Panc1 (cell line): ENCODE measurements at regions not wholly inside any gene's neighbourhood (a gene's known extent, or its start where the extent isn't known, plus 50 kb on each side); places are given as distances from the start of the nearest gene placed in this dataset.

Source experiments
- ATAC-seq: fragments of 200-7000 bp; cut with Tn5 transposase; 2 replicates; pipeline ENCODE4 v1.9.1; 2020; ENCODE audit warnings: mild to moderate bottlenecking, moderate library complexity
- BruUV-seq: library from RNA; stranded (reverse); fragments of 400-500 nt; replicated peaks from 2 replicates; lab custom pipeline; 2021; lab: Mats Ljungman, UMichigan
- CTCF ChIA-PET: fragments of 300-600 bp; sonication (Branson Sonifier 250); formaldehyde crosslinking; loops from one replicate; lab custom pipeline; 2022; ENCODE audit warnings: antibody characterized with exemption; lab: Charles Lee
- POLR2A ChIA-PET: fragments of 300-600 bp; sonication (Branson Sonifier 250); formaldehyde crosslinking; loops from one replicate; lab custom pipeline; 2022; ENCODE audit warnings: antibody characterized with exemption; lab: Charles Lee
- DNase-seq: peaks from one replicate; pipeline ENCODE4 v3.0.0-alpha.2; 2010; ENCODE audit warnings: low read depth, low spot score
- H3K27ac ChIP-seq: 2 replicates; pipeline ENCODE4 v1.5.1; 2011; ENCODE audit warnings: mild to moderate bottlenecking, low read length, inconsistent platforms
- H3K27me3 ChIP-seq: fragments of 200-500 bp; sonication (Bioruptor generic); 2 replicates; pipeline ENCODE4 v1.6.0; 2014; ENCODE audit warnings: low read length, inconsistent platforms; ENCODE audit not compliant: control insufficient read depth, insufficient read depth
- H3K36me3 ChIP-seq: fragments of 200-500 bp; sonication (Bioruptor generic); 2 replicates; pipeline ENCODE4 v1.5.1; 2014; ENCODE audit warnings: inconsistent platforms, mild to moderate bottlenecking, low read length, moderate library complexity; ENCODE audit not compliant: control insufficient read depth, insufficient read depth
- H3K4me1 ChIP-seq: 2 replicates; pipeline ENCODE4 v1.5.1; 2011; ENCODE audit warnings: inconsistent platforms, mild to moderate bottlenecking, low read length, moderate library complexity; ENCODE audit not compliant: control insufficient read depth, insufficient read depth
- H3K4me3 ChIP-seq, 2 experiments: 2 replicates each; pipeline ENCODE4 v1.5.1; 2011 to 2012; ENCODE audit warnings: low read depth in 2 of 2, low read length in 2 of 2, mild to moderate bottlenecking in 2 of 2, inconsistent platforms in 1 of 2, moderate library complexity in 1 of 2
- H3K9me3 ChIP-seq: fragments of 200-500 bp; sonication (Bioruptor generic); 2 replicates; pipeline ENCODE4 v1.5.1; 2014; ENCODE audit warnings: low read depth, mild to moderate bottlenecking, inconsistent platforms, low read length, moderate library complexity; ENCODE audit not compliant: control insufficient read depth, insufficient read depth
- POLR2AphosphoS5 ChIP-seq: IDR thresholded peaks from 2 replicates; pipeline ENCODE4 v1.6.1; 2012; ENCODE audit warnings: mild to moderate bottlenecking, low read depth, low read length, moderate library complexity
- REST ChIP-seq, 2 experiments: IDR thresholded peaks; 2 replicates each; pipeline ENCODE4 v1.6.1; 2011 to 2012; ENCODE audit warnings: low read depth in 2 of 2, control low read depth in 1 of 2, low read length in 1 of 2, mild to moderate bottlenecking in 1 of 2, moderate library complexity in 1 of 2; ENCODE audit not compliant: insufficient read depth in 1 of 2
- SIN3A ChIP-seq: IDR thresholded peaks from 2 replicates; pipeline ENCODE4 v1.6.1; 2012; ENCODE audit warnings: low read depth, mild to moderate bottlenecking, low read length, moderate library complexity, borderline replicate concordance; ENCODE audit not compliant: insufficient read depth
- TCF7L2 ChIP-seq: IDR thresholded peaks from 2 replicates; pipeline ENCODE4 v1.6.1; 2011; ENCODE audit warnings: mild to moderate bottlenecking, low read depth, low read length, inconsistent platforms
- in situ Hi-C: cut with HindIII; loops from 2 replicates; pipeline ENCODE4 v1.10.0; 2016; ENCODE audit warnings: low sequenced_read_pairs, low pct_unique_long_range_greater_than_20kb
- intact Hi-C: fragments of 100-400 bp; cut with micrococcal nuclease; formaldehyde crosslinking; loops from one replicate; pipeline ENCODE4 v1.10.0; 2022; ENCODE audit not compliant: unreplicated experiment
- TF ChIP-seq, protein P1 (sequence below): fragments of 450-650 bp; IDR thresholded peaks from 2 replicates; pipeline ENCODE4 v1.5.1; 2017; ENCODE audit warnings: mild to moderate bottlenecking

DNA sequence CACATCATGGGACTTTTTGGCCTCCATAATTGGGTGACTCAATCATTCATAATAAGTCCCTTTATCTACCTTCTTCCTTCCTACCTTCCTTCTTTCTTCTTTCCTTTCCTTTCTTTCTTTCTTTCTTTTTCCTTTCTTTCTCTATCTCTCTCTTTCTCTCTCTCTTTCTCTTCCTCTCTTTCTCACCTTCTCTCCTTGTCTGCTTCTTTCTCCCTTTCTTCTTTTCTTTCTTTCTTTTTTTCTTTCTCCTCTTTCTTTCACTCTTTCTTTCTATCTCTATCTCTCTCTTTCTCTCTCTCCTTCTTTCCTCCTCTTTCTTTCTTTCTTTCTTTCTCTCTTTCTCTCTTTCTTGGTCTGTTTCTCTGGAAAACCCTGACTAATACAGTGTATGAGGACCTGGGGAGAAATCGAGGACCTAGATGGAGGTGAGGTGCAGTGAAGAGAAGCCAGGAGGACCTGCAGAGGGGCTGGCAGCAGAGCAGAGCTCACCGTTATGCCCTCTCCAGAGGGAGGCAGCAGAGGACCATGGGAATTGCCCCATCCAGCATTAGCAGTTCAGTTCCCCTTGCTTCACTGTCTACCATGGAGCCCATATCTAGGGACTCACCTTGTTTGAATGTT, 52.7 kb upstream of the BTRC start:
- Histone ChIP-seq H3K4me3 (no peak overlapping the region), H3K36me3 (no peaks in the 10 kb centered on the region), H3K4me1 (no peaks in the 10 kb centered on the region; the same call in 1 of the 2 replicates), H3K27me3 (no peaks in the 10 kb centered on the region; the same call in 1 of the 2 replicates), H3K9me3 (no peaks in the 10 kb centered on the region), H3K27ac (no peak overlapping the region)
- DNase-seq (no peak), ATAC-seq (peak; percentile 89)
- intact Hi-C loops (loop anchor here (2.0 kb wide), 2 partner anchors 144 to 270 kb away; no protein-coding TSS in a partner anchor), in situ Hi-C loops (no loop called here)
- BruUV-seq, result no TSS peak
- ChIA-PET CTCF (interaction anchor here (0.7 to 1.4 kb wide), 6 partner anchors 87 to 269 kb away, joined by 4 to 18 read pairs (median 8); no protein-coding TSS in a partner anchor), POLR2A (no interaction called here)
- TF ChIP-seq, protein P1, sequence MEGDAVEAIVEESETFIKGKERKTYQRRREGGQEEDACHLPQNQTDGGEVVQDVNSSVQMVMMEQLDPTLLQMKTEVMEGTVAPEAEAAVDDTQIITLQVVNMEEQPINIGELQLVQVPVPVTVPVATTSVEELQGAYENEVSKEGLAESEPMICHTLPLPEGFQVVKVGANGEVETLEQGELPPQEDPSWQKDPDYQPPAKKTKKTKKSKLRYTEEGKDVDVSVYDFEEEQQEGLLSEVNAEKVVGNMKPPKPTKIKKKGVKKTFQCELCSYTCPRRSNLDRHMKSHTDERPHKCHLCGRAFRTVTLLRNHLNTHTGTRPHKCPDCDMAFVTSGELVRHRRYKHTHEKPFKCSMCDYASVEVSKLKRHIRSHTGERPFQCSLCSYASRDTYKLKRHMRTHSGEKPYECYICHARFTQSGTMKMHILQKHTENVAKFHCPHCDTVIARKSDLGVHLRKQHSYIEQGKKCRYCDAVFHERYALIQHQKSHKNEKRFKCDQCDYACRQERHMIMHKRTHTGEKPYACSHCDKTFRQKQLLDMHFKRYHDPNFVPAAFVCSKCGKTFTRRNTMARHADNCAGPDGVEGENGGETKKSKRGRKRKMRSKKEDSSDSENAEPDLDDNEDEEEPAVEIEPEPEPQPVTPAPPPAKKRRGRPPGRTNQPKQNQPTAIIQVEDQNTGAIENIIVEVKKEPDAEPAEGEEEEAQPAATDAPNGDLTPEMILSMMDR, result peak; percentile 89
- TF ChIP-seq SIN3A, result no peak

DNA sequence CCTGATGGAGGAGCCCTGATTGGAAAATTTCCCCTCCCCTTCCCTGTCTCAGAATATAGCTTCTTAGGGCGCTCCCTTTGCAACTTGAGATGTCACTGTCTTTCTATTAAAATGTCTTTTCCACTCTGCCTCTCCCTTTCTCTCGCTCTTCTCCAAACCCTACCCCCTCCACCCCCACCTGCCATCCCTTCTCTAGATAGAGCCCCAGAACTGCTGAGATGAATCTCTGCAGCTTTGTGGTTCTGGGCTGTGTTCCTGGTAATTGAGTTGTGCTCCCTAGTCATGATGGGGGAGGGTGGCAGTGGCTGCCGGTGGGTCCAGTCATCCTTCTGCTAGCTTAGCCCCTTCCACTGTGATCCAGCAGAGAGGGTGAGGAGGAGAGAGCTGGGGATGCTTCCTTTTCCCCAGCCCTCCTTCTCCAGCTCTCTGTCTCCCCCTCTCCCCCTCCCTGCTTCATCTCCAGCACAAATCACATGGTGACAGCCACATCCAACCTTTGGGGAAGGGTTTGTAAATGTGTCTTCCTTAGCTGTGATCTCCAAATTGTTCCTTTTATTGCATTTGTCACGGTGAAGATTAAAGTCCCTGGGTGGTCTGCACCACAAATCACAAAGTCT, 50.8 kb upstream of the BTRC start:
- H3K4me1 ChIP-seq, result no peaks in the 10 kb centered on the region; the same call in 1 of the 2 replicates
- H3K36me3 ChIP-seq, result no peaks in the 10 kb centered on the region
- ChIA-PET POLR2A (no interaction called here), CTCF (interaction anchor here (0.7 to 1.2 kb wide), 4 partner anchors 11 to 268 kb away, joined by 3 to 5 read pairs (median 4); no protein-coding TSS in a partner anchor)
- no peak overlapping the region for H3K4me3 ChIP-seq
- ATAC-seq (no peak), DNase-seq (no peak)
- H3K27me3 ChIP-seq, result peaks cover 3% of the 10 kb centered on the region; the same call in 1 of the 2 replicates
- no TSS peak for BruUV-seq
- H3K9me3 ChIP-seq, result no peaks in the 10 kb centered on the region
- in situ Hi-C loops, result no loop called here
- TF ChIP-seq TCF7L2, result no peak
- no peak for TF ChIP-seq SIN3A
- TF ChIP-seq, protein P1, result no peak
- TF ChIP-seq POLR2AphosphoS5, result no peak
- TF ChIP-seq REST (IDR thresholded peaks at IDR 0.05; ENCODE audit: insufficient read depth in 1 of 2, low read depth in 2 of 2, low read length in 1 of 2), result no peak
- intact Hi-C loops, result no loop called here
- H3K27ac ChIP-seq, result no peak overlapping the region
